ENCODE measurements at regions not wholly inside any gene's neighbourhood (a gene's known extent, or its start where the extent isn't known, plus 50 kb on each side); places are given as distances from the start of the nearest gene placed in this dataset.

- no peak for TF ChIP-seq CTBP2 (IDR thresholded peaks at IDR 0.05; ENCODE audit: borderline replicate concordance, insufficient read depth, insufficient read length, low read length)
- TF ChIP-seq RAD21 (IDR thresholded peaks at IDR 0.05 in 1 of 2, conservative IDR thresholded peaks at IDR 0.05 in 1 of 2; ENCODE audit: low read depth in 2 of 2, low read length in 2 of 2): no peak
These were observed 344.4 kb downstream of the SEC23A start (continued) for GRCh38 chr14:38758661-38759060.

Measured in H1 (cell line).